GM18511 (cell line): ENCODE measurements at regions not wholly inside any gene's neighbourhood (a gene's known extent, or its start where the extent isn't known, plus 50 kb on each side); places are given as distances from the start of the nearest gene placed in this dataset.
A peak's percentile ranks its signal among the peaks of the same experiment; 100 is the strongest.

Experiments used
- ATAC-seq: cut with Tn5 transposase; IDR thresholded peaks from one replicate; pipeline ENCODE4 v1.9.1; 2021; ENCODE audit warnings: mild to moderate bottlenecking, moderate library complexity; ENCODE audit not compliant: unreplicated experiment

DNA sequence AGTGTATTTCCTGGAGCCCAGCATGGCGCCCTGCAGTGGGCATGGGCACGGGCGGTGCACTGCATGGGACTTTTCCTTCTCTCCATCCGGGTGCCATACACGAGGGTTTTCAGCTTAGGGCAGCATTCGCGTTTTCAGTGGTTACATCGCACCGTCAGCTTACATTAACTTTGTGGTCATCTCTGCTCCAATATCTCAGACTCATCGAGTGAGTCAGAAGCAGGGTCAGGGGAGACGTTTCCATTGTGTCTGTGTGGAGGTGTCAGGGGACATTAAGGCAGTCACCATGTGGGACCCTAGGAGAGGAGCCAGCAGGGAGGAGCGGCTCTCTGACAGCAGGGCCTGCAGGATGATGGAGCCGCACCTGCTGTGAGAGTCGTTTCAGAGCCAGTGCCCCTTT, 541.0 kb downstream of the FGF9 start:
- ATAC-seq = no peak

DNA sequence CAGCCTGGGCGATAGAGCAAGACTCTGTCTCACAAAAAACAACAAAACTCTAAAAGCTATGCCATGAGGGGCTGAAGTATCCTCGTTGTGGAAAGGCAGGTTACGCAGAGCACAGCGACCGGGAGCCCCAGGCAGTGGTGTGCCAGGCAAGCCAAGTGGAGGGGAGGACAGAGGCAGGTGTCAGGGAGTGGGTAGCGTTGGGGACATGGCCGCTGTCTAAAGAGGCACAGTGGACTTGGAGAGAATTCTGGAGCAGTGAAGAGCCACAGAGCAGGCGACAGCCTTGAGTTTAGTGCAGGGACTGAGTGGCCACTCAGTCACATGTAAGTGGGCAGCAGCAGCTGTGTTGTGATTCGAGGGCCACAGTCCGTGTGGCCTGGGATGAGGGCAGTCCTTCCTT, 541.7 kb downstream of the FGF9 start:
- no peak for ATAC-seq

DNA sequence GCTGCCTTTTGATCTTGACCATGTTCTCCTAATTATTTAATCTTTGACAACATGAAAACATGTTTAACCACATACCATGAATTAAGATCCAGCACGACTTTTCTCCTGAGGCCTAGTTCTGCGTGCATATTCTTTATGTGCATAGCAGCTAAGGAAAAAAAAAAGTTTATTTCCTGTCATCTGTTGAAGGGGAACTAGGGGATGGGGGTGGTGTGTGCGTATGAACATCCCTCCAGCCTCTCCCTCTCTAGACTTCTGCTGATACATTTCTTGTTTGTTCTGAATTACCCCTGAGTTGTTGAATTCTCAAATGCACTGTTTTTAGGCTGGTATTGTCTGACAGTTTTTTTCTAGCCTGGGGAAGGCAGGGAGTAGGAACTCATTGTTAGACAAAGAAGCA, 543.3 kb downstream of the FGF9 start:
- no peak for ATAC-seq

DNA sequence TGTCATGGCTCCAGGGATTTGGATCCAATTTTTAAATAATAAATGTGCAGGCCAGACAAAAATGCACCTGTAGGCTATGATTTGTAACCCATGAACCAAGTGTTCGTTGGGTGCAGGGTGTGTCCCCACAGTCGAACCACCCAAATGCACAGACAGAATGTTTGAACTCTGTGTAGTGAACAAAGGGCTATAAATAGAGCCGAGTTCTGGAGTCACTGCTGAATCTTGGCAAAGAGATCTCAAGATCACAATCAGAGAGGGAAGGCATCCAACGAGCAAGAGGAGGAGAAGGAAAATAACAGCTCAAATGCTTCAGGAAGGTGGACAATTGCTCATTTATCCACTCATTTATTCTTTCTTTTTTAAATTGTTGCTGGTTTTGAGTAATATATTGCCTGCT, 547.9 kb downstream of the FGF9 start:
- no peak for ATAC-seq

DNA sequence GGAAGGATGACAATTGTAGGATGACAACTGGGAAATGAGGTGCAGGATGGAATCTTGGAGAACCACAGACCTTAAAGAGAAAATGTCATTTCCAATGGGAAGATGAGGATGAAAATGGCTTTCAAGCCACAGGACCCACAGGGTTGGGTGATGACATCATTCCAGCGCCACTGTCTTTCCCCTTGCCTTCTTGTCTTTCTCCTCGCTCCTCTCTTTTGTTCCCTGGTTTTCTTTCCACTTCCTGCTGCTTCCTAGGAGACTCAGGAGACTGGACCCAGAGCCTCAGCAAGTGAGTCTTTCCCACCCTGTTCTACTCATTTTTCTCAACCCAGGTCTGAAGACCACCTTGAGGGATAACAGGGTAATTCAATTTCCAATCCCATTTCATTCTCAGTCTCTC, 548.8 kb downstream of the FGF9 start:
- ATAC-seq = no peak

DNA sequence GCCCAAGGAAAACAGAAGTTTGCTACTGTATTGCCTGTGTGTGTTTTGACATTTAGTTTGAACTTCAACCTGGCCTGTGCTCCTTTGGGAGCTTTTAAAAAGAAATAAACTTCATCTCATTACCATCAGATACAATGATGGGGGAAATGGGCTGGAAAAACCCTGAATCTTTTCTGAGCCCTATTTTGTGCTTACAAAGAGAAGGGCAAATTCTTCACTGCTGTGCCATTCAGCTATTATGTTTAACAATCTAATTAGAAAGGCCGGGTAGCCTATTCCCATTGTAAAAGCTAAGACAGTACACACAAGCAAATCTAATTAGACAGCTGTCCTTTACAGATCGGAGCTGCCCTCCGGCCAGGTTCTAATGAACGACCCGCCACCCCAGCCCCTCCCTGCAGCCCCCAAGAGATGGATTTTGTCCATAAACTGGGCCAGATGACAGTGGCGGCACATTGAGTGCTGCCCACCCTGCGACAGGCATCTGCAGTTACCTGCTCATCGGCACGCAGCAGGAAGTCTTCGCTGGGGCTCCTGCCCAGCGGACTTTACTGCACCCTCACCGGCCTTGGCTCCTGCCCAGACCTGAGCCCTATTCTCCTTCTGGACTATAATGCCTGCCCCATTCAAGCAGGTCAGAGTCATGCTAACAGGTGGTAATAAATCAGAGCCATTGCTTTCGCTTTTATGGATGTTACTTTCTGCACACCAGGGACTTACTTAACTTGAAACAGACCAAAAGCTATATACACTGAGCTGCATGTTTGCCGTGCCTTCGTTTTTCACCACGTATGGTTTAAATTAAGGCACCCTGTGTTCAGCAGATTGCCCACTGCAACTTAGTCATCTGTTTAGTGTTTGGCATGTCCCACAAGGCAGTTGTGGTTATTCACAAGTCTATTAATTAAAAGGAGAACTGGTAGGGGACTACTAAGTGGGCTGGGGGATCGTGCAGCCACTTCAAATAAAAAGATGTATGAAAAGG, 549.6 kb downstream of the FGF9 start:
- no peak for ATAC-seq

GRCh38 chr13:22223411-22223810, 552.5 kb downstream of the FGF9 start:
- ATAC-seq = no peak

GRCh38 chr13:22226086-22226485, 555.2 kb downstream of the FGF9 start:
- ATAC-seq = no peak

GRCh38 chr13:22227895-22228294, 557.0 kb downstream of the FGF9 start:
- peak; percentile 50 for ATAC-seq

- no peak for ATAC-seq
Measured at GRCh38 chr13:22229916-22230315, 559.0 kb downstream of the FGF9 start.

- ATAC-seq = no peak
Measured at GRCh38 chr13:22232186-22232585, 561.3 kb downstream of the FGF9 start.

DNA sequence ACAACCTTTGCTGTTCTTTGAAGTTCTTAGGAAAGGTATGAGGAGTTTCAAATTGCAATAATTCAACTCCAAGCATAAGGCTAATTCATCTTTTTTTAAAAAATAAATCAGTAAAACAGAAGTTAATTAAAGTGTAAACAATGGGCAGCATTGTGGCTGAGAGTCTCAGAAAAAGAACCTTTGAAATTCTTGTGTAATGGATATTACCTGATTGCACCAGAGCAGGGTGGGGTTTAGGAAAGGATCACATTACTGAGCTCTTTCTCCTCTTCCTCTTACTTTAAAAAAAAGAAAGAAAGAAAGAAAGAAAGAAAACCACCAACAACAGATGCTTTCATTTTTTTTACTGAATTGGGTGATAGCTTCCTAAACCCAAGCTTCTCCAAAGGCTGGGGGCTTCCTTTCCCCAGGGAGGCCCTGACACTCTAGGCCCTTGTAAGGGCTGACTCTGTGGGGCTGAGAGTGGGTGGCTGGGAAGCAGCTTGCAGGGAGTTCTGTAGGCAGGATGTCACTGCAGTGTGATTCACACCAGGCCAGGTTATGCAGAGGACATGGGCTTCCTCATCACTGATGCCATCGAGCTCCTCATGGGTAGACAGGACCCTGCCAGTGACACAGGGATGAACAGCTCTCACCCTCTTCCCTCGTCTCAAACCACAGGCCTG, 564.5 kb downstream of the FGF9 start:
- no peak for ATAC-seq

GRCh38 chr13:22235950-22236290, 565.0 kb downstream of the FGF9 start:
- no peak for ATAC-seq

GRCh38 chr13:22238269-22238668, 567.4 kb downstream of the FGF9 start:
- ATAC-seq = no peak

DNA sequence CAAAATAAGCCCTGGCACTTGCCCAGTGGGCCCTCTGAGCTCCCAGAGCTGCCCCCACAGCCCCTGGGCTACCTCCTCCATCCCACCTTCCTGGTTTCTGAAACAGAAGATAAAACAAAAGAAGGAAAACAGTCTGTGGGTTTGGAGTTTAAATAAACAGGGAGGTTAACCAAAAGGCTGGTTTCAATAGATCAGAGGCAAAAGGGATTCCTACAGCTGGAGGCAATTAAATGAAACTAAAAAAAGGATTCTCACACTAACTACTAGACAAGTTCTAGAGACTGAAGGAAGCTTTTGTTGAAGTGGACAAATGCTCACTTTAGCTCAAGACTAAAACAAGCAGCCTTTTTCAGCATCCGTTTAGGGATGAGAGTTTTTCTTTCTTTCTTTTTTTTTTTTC, 569.8 kb downstream of the FGF9 start:
- no peak for ATAC-seq

GRCh38 chr13:22243469-22244163, 572.7 kb downstream of the FGF9 start:
- ATAC-seq = no peak

GRCh38 chr13:22252281-22252830, 581.5 kb downstream of the FGF9 start:
- no peak for ATAC-seq

DNA sequence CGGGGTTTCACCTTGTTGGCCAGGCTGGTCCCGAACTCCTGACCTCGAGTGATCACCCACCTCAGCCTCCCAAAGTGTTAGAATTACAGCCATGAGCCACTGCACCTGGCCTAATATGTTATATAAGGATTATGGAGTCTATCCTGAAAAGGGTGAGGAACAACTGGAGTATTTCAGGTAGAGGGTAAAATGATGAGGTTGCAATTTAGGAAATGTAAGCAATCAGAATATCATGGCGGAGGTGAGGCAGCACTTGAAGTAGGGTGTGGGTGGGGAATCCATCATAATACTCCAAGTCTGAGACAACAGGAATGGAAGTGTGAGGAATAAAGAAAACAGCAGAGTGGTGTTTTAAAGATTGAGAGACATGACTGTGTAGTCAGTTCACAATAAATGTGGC, 582.2 kb downstream of the FGF9 start:
- no peak for ATAC-seq

DNA sequence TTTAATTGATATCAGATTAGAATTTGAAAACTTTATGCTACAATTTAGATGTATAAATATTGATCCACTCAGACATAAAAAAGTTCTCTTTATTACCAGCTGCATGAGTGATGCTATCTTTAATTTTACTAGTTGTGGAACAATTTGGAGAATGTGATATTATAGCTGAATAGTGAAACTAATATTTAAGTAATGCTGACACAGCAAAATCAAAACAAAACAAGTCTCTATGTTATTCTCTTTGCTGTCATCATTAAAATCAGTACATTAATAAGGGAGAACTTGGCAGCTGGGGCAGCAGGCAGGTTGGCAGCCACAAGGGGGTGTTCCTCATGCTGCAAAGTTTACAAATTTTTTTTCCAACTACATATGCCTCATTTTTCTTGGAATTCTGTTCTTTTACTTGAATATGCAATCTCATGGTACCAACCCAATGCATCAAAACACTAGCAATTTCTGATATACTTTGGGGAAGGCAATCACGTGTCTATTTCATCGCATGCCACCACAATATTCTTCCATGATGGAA, 585.3 kb downstream of the FGF9 start:
- ATAC-seq = no peak

- ATAC-seq = no peak
Measured at GRCh38 chr13:22262001-22262885, 591.4 kb downstream of the FGF9 start.
